ENCODE measurements at regions not wholly inside any gene's neighbourhood (a gene's known extent, or its start where the extent isn't known, plus 50 kb on each side); places are given as distances from the start of the nearest gene placed in this dataset.
"Not testable (repeated sequence)": the region's sequence is repeated elsewhere in the genome, so short reads cannot be mapped to it uniquely, and the experiment has no call there.

GRCh38 chr2:154582694-154583093 is 115.8 kb upstream of the KCNJ3 start:
- TF ChIP-seq ZNF70 (CRISPR knock-in tag; IDR thresholded peaks at IDR 0.05); RARB (CRISPR knock-in tag; IDR thresholded peaks at IDR 0.05); TOX (CRISPR knock-in tag; IDR thresholded peaks at IDR 0.05; ENCODE audit: borderline replicate concordance); ZFP3 (CRISPR knock-in tag; IDR thresholded peaks at IDR 0.05): not testable (repeated sequence)

Measured in SK-N-SH treated with all-trans-retinoic acid at 6 μM for 48 hours (cell line).